Fibroblast of gingiva (primary cell): ENCODE measurements at regions not wholly inside any gene's neighbourhood (a gene's known extent, or its start where the extent isn't known, plus 50 kb on each side); places are given as distances from the start of the nearest gene placed in this dataset.

Experiments used
- DNase-seq: peaks from one replicate; pipeline ENCODE4 v3.0.0-alpha.2; 2011; ENCODE audit warnings: low read depth

GRCh38 chr19:32105527-32106310 lies 239.7 kb upstream of the ZNF507 start:
- no peak for DNase-seq

- DNase-seq: no peak
Observed at GRCh38 chr19:32122258-32122657, 223.2 kb upstream of the ZNF507 start.

- DNase-seq: no peak
Observed at GRCh38 chr19:32123355-32123940, 222.0 kb upstream of the ZNF507 start.

DNA sequence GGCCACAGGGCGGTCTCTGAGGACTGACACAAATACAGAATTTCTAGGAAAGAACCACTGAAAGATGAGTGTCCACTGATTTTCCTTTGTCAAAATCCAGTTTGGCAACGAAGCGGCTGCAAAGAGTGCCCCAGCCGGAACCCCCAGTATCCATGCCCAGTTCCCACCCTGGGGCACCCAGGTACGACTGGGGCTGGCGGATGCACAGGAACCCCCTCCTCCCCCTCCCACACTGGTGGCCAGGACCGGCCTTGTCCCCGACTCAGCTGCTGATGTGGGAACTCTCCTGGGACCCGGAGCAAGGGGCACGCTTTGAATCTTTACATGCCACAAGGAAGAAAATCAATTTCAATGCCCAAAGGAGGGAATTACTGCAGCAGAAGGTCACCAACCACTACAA lies 220.8 kb upstream of the ZNF507 start:
- no peak for DNase-seq

DNA sequence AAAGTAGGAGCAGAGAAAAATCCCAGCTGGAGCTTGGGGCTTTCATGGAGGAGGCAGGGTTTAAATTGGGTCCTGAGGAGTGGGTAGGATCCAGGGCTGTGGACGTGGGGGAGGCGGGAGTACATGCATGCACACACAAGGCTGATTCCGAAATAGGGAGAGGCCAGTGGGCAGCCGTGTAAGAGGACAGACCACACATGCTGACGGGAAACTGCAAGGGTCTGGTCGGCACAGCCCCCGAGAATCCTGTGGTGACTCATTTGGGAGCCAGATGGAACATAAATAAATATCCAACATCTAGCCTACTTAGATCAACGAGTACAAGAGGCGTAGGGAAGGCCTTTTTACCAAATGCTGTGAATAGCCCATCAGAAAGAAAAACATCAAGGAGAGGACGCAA lies 216.3 kb upstream of the ZNF507 start:
- DNase-seq: no peak

DNA sequence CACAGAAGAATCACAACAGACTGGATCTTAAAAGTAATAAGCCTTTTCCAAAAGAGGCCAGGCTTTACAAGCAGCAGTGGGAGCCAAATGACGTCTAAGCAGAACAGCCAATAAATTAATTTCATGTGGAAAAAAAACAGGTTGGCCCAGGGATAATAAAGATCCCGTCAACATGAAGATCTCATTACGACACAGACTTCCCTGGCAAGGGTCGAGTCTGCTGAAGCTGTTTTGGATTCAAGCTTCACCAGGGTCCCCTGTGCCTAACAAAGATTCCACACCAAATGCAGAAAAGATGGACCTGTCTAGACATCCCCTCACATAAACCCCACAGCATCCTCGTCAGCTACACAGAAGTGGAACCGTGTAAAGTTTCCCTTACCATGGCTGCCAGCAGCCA lies 215.1 kb upstream of the ZNF507 start:
- no peak for DNase-seq

DNA sequence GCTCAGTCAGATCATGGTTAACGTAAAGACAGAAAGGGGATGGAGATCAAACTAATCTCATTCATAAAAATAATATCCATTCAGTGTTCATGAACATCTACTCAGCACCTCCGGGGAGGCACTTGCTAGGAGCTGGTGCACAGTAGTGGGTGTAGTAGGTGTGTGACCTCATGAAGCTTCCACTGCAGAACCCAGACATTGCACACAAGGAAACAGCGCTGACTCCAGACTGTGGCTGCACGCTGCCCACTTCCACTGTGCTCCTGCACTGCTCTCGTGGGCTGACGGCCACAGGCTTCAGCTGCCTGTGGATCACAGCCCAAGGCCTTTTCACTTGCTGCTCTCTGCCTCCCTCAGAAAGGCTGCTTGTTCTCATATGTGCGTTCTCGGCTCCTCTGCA lies 214.4 kb upstream of the ZNF507 start:
- no peak for DNase-seq

GRCh38 chr19:32138416-32138815 lies 207.0 kb upstream of the ZNF507 start:
- no peak for DNase-seq

DNA sequence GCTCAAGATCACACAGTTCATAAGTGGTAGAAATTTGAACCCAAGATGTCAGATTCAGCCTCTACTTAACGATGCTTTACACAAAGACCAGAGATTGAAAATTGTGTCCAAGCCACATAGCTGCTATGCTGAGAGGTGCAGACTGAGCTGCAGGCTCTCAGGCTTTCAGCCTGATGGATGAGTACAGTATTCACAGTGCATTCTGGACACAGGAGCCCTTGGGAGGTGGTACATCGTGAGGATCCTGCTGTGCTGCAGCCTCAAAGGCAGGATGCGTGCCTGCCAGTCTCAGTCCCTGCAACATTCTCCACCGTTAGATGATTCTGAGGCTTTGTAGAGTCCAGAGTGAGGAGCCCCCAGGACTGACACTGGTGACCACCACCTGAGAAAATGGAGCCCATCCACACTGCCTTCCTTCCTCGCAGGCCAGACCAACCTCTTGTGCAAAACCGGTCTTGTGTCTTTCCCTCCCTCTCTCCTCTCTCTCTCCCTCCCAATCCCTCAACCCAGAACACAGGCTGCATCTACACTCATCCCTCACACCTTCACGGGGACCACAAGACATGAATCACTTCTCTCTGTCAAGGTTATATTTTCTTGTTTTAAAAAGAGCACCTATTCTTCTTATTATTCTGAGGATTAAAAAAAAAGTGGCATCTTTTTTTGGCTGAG lies 203.4 kb upstream of the ZNF507 start:
- no peak for DNase-seq

- no peak for DNase-seq
Observed at GRCh38 chr19:32146664-32147063, 198.7 kb upstream of the ZNF507 start.

GRCh38 chr19:32150605-32151004 lies 194.8 kb upstream of the ZNF507 start:
- DNase-seq: no peak

- no peak for DNase-seq
Observed at GRCh38 chr19:32154418-32154817, 191.0 kb upstream of the ZNF507 start.

DNA sequence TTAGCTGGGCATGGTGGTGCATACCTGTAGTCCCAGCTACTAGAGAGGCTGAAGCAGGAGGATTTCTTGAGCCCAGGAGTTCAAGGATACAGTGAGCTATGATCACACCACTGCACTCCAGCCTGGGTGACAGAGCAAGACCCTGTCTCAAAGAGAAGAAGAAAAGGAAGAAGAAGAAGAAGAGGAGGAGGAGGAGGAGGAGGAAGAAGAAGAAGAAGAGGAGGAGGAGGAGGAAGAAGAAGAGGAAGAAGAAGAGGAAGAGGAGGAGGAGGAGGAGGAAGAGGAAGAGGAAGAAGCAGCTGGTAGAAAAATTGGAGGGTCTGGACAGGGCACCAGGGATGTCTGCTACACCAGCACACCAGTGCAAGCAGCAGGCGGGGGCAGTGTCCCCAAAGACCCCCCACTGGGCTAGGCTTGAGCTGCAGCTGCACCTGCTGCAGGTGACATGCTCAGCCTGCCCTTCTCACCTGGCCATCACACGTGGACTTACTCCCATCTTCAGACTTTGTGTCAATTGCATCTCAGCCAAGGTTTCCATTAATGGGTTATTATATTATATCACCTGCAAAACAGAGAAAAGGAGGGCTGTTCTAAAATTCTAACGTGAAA lies 180.9 kb upstream of the ZNF507 start:
- DNase-seq: no peak

- DNase-seq: no peak
Observed at GRCh38 chr19:32165141-32165540, 180.3 kb upstream of the ZNF507 start.

DNA sequence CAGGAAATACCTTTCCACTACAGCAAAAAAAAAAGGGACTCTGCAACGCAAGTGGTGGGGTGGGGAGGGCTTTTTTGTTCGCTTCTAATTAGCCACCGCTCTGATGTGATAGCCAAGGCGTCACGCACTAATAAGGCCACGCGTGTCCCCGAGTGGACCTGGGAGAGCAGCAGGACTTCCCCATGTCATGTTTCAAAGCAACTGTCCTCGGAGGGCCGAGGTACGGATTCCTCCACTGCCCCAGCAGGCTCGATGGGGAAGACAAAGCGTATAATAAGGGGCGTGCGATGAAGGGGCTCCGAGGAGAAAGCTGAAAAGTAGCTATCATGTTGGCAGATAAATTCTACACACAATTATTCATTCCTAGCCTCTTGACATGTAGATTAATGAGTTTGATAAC lies 179.7 kb upstream of the ZNF507 start:
- DNase-seq: no peak

GRCh38 chr19:32166238-32166637 lies 179.2 kb upstream of the ZNF507 start:
- no peak for DNase-seq

GRCh38 chr19:32168111-32168510 lies 177.3 kb upstream of the ZNF507 start:
- DNase-seq: no peak

DNA sequence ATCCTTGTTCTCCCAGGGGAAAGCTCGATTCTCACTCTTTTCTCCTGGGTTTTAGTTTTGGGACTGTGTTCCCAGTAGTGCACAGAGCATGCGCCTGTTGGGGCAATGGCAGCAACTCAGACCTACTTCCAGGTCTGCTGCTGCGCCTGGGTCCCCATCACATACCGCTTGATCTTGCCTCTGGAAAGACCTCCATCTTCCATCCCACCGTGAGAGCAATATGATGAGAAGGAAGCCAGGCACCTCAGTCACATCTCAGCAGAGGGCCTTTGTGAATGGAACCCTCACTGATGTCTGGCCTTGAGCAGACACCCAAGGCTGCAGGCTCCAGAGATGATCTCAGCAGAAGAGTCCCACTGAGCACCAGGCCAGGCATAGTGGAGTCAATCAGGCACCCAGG lies 176.8 kb upstream of the ZNF507 start:
- DNase-seq: no peak

- no peak for DNase-seq
Observed at GRCh38 chr19:32171719-32172151, 173.7 kb upstream of the ZNF507 start.

DNA sequence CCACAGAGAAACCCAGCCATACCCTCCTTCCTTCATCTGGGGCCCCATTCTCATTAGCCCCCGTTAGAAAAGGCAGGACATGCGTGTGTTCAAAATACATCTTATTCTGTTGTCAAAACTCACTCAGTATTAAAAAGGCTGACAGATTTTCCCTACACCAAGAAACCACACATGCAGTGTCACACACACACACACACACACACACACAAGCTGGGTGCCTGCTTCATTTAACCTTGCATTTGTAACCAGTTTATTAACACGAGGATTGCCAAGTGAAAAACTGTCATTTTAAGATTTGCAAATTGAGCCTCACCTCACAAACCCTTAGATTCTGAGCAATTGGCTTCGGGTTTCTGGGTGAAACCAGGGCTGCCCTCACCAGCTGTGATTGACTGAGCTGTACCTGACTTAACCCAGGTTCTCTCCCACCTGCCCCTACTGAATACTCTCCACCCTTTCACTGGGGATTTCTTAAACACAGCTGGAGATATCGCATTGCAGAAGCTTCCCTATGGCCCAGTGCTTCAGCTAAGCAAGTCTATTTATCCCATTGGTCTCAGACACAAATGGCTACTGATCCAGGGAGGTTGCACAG lies 172.7 kb upstream of the ZNF507 start:
- DNase-seq: no peak

DNA sequence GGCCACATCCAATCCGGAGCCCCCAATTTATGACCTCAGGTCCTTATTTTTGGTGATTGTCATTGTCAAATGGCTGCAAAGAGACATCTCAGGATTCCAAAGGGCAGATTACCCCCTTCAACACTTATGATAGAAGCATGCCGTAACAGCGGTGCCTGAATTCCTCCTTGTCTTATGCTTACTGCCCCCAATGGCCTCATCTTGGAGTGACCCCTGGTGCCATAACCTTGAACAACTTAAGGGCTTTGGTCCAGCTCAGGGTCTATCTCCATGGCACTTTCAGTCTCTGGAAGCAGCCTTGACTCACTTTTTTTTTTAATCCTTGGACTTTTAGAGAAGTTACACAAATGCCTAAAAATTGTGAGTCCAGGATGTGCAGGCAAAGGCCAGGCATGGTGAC lies 171.6 kb upstream of the ZNF507 start:
- DNase-seq: no peak

- DNase-seq: no peak
Observed at GRCh38 chr19:32174386-32175113, 170.9 kb upstream of the ZNF507 start.
